GM12878 (cell line): ENCODE measurements at regions not wholly inside any gene's neighbourhood (a gene's known extent, or its start where the extent isn't known, plus 50 kb on each side); places are given as distances from the start of the nearest gene placed in this dataset.

Experiments
- CTCF ChIP-seq, 3 experiments: IDR thresholded peaks in 2 of 3; conservative IDR thresholded peaks in 1 of 3; 2 replicates each; pipeline ENCODE4 v1.5.1; 2011; ENCODE audit warnings: low read depth in 3 of 3, low read length in 3 of 3, mild to moderate bottlenecking in 3 of 3, control low read depth in 2 of 3, moderate library complexity in 2 of 3, inconsistent platforms in 1 of 3, mixed read lengths in 1 of 3; ENCODE audit not compliant: control insufficient read depth in 2 of 3, insufficient read depth in 1 of 3; ENCODE audit errors: extremely low read depth in 1 of 3
- ELK1 ChIP-seq: IDR thresholded peaks from 2 replicates; pipeline ENCODE4 v1.6.1; 2012; ENCODE audit warnings: low read depth, low read length, improper control_type of control experiment
- EP300 ChIP-seq, 2 experiments: fragments of 150-350 bp in 1 of 2; IDR thresholded peaks; 2 replicates each; pipeline ENCODE4 v1.6.1; 2011 to 2012; ENCODE audit warnings: low read depth in 2 of 2, low read length in 2 of 2, borderline replicate concordance in 1 of 2, improper control_type of control experiment in 1 of 2, inconsistent platforms in 1 of 2; ENCODE audit not compliant: control insufficient read depth in 1 of 2
- KAT2A ChIP-seq: conservative IDR thresholded peaks from 2 replicates; pipeline ENCODE4 v1.6.1; 2011; ENCODE audit warnings: low read depth, low read length; ENCODE audit not compliant: control insufficient read depth
- MTA3 ChIP-seq: IDR thresholded peaks from 2 replicates; pipeline ENCODE4 v1.6.1; 2012; ENCODE audit warnings: low read length, inconsistent platforms, borderline replicate concordance
- MXI1 ChIP-seq: fragments of 150-350 bp; IDR thresholded peaks from 2 replicates; pipeline ENCODE4 v1.6.1; 2011; ENCODE audit warnings: low read depth, mild to moderate bottlenecking, inconsistent platforms, low read length, improper control_type of control experiment
- NFIC ChIP-seq: IDR thresholded peaks from 2 replicates; pipeline ENCODE4 v1.6.1; 2012; ENCODE audit warnings: low read depth, mild to moderate bottlenecking, inconsistent platforms, low read length, moderate library complexity
- NFYB ChIP-seq: IDR thresholded peaks from 2 replicates; pipeline ENCODE4 v1.6.1; 2011; ENCODE audit warnings: low read depth, mild to moderate bottlenecking, low read length, improper control_type of control experiment, moderate library complexity; ENCODE audit not compliant: insufficient read depth
- POLR2A ChIP-seq: IDR thresholded peaks from 2 replicates; pipeline ENCODE4 v1.6.1; 2011; ENCODE audit warnings: low read depth, mild to moderate bottlenecking, low read length
- RAD21 ChIP-seq: IDR thresholded peaks from 2 replicates; pipeline ENCODE4 v1.6.1; 2011; ENCODE audit warnings: mild to moderate bottlenecking, low read depth, low read length, moderate library complexity; ENCODE audit not compliant: insufficient read depth
- SMC3 ChIP-seq: IDR thresholded peaks from 2 replicates; pipeline ENCODE4 v1.6.1; 2011; ENCODE audit warnings: low read length, improper control_type of control experiment, borderline replicate concordance
- TCF12 ChIP-seq: IDR thresholded peaks from 2 replicates; pipeline ENCODE4 v1.6.1; 2011; ENCODE audit warnings: low read depth, mild to moderate bottlenecking, low read length
- YY1 ChIP-seq: IDR thresholded peaks from 2 replicates; pipeline ENCODE4 v1.6.1; 2011; ENCODE audit warnings: low read depth, mild to moderate bottlenecking, low read length
- ZNF592 ChIP-seq: fragments of 450-650 bp; IDR thresholded peaks from 2 replicates; pipeline ENCODE4 v1.6.1; 2017; ENCODE audit warnings: mild to moderate bottlenecking, moderate library complexity

- TF ChIP-seq ELK1 (no peak), CTCF (IDR thresholded peaks at IDR 0.05 in 2 of 3, conservative IDR thresholded peaks at IDR 0.05 in 1 of 3; ENCODE audit: control insufficient read depth in 2 of 3, extremely low read depth in 1 of 3, insufficient read depth in 1 of 3, low read depth in 3 of 3, low read length in 3 of 3) (no peak), ZNF592 (no peak), EP300 (IDR thresholded peaks at IDR 0.05; ENCODE audit: borderline replicate concordance in 1 of 2, control insufficient read depth in 1 of 2, low read depth in 2 of 2, low read length in 2 of 2) (no peak), KAT2A (no peak), NFIC (no peak), MXI1 (no peak), MTA3 (no peak), POLR2A (no peak), RAD21 (no peak), SMC3 (no peak), YY1 (no peak), NFYB (no peak), TCF12 (no peak)
These were observed 787.8 kb upstream of the LINC00305 start for GRCh38 chr18:64936671-64937070.
